Neural cell (in vitro differentiated cells): ENCODE measurements at regions not wholly inside any gene's neighbourhood (a gene's known extent, or its start where the extent isn't known, plus 50 kb on each side); places are given as distances from the start of the nearest gene placed in this dataset.

ENCODE experiments used
- EZH2 ChIP-seq: fragments of 200-600, 300-800 bp; shearing (Covaris generic), sonication (generic); IDR thresholded peaks from 2 replicates; pipeline ENCODE4 v1.6.1; 2014; ENCODE audit warnings: antibody characterized with exemption, low read length, borderline replicate concordance, mild to moderate bottlenecking; ENCODE audit not compliant: insufficient read depth, poor library complexity, severe bottlenecking
- RAD21 ChIP-seq: fragments of 450-650 bp; conservative IDR thresholded peaks from 2 replicates; pipeline ENCODE4 v1.6.1; 2014; ENCODE audit warnings: antibody characterized with exemption, mild to moderate bottlenecking, moderate library complexity
- REST ChIP-seq: IDR thresholded peaks from 2 replicates; pipeline ENCODE4 v1.6.1; 2012; ENCODE audit warnings: borderline replicate concordance
- TAF1 ChIP-seq: IDR thresholded peaks from 2 replicates; pipeline ENCODE4 v1.6.1; 2012; ENCODE audit warnings: low read depth
- TF ChIP-seq, protein P1 (sequence below): fragments of 450-650 bp; IDR thresholded peaks from 2 replicates; pipeline ENCODE4 v1.5.1; 2014; ENCODE audit warnings: antibody characterized with exemption, mild to moderate bottlenecking, moderate library complexity; ENCODE audit not compliant: poor library complexity, severe bottlenecking

- TF ChIP-seq, protein P1, sequence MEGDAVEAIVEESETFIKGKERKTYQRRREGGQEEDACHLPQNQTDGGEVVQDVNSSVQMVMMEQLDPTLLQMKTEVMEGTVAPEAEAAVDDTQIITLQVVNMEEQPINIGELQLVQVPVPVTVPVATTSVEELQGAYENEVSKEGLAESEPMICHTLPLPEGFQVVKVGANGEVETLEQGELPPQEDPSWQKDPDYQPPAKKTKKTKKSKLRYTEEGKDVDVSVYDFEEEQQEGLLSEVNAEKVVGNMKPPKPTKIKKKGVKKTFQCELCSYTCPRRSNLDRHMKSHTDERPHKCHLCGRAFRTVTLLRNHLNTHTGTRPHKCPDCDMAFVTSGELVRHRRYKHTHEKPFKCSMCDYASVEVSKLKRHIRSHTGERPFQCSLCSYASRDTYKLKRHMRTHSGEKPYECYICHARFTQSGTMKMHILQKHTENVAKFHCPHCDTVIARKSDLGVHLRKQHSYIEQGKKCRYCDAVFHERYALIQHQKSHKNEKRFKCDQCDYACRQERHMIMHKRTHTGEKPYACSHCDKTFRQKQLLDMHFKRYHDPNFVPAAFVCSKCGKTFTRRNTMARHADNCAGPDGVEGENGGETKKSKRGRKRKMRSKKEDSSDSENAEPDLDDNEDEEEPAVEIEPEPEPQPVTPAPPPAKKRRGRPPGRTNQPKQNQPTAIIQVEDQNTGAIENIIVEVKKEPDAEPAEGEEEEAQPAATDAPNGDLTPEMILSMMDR = no peak
- TF ChIP-seq REST (no peak), EZH2 (no peak), RAD21 (no peak), TAF1 (no peak)
These were observed 97.3 kb upstream of the SOX1 start for GRCh38 chr13:111969551-111970135.
